Stimulated activated CD4-positive, alpha-beta T cell treated with anti-CD3 and anti-CD28 coated beads, Interleukin-1b, Interleukin-23, amount 100 ng/mL, for 4 hours (primary cell): ENCODE measurements at regions not wholly inside any gene's neighbourhood (a gene's known extent, or its start where the extent isn't known, plus 50 kb on each side); places are given as distances from the start of the nearest gene placed in this dataset.

ENCODE experiments used
- DNase-seq, 2 donors: peaks; one replicate each; pipeline ENCODE4 v3.0.0-alpha.2; 2020; ENCODE audit warnings: low read depth in 2 of 2

DNA sequence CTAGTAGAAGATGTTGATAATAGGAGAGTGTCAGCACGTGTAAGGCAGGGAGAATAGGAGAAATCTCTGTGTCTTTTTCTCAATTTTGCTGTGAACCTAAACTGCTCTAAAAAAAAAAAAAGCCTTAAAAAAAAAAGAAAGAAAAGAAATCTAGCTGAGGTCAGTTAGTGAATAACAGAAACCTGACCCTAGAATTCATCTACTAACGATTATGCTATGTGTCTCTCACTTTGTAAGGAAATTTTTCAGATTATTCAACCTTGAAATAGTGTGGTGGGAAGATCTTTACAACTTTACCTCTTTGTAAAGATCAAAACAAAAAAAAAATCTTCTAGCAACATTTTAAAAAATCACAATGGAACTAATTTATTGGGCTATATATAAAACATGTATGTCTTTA, 995.7 kb downstream of the GALC start:
- no peak for DNase-seq

DNA sequence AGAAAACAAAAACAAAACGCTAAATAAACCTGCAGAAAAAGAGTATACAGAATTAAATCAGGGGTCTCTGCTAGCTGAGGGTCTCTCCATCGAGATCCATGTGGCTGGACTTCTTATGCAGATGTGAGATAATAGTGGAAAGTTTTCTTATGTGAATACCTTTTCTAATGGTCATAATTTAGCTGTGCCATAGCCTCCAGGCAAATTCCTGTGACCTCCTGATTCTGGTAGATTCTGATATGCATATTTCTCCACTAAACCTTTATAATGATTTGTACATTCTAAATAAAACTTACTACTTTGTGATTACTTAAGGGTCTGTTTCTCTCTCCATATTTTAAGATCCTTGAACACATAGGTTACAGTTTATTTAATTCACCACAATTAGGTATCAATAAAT, 1002.6 kb downstream of the GALC start:
- no peak for DNase-seq

DNA sequence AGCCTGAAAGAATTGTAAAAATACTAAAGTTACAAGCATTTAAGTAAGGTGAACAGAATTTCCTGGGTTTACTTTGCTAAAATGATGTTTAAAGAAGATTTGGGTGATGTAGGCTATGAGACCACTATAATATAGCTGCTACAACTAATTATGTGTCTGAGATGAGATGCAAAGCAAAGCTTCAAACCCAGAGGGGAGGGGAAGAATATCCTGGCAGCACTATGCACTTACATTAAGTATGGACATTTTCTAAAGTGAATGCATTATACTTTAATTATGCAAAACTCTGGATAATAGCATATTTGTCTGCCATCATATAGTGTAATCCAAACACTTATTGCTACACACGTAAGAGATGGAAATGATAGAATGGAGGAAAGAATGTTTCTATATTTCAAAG, 1003.7 kb downstream of the GALC start:
- DNase-seq, result no peak

DNA sequence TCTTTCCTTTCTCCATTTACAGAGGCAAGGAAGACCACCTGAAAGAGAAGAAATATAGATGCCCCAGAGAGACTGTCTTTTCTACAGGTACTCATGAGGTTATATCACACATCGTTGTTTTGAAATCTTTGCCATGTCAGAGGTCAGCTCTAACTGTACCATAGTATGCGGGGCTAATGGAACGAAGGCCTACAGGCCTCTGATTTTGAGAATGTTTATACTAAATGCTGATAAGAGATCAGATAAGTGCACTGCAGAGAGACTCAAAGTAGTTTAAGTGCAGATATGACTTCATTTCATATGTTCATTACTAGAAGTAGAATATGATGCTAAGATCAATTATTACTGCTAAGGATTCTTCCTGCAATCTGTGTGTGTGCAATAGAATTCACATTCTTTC, 1005.0 kb downstream of the GALC start:
- no peak for DNase-seq

DNA sequence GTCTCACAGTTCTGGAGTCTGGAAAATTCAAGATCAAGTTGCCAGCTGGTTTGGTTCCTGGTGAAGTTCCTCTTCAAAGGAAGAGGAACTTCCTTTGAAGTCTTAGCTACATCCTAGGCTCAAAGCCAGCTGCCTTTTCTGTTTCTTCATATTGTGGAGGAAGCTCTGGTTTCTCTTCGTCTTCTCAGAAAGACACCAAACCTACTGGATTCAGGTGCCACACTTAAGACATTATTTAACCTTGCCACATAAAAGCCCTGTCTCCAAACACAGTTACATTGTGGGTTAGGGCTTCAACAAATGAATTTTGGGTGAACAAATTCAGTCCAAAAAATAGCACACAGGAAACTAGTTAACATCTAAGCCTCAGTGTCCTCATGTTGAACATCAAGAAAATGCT, 1019.8 kb downstream of the GALC start:
- no peak for DNase-seq

DNA sequence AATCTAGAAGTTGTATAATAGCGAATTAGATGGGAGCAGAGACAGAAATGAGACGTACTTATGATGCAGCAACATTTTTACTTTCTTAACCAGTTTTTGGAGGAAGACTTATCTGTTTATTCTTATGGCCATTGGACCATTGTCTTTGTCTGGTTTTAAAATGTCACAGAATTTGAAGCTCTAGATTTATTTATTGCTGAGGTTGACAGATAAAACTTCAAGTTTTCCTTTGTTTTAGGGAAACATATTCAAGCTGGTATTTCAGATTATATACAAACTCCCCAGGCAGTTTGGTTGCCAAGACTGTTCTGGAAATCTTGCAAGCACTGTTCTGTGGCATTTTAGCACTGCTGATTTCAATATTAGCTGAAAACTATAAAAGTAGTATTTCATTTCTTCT, 1021.7 kb downstream of the GALC start:
- DNase-seq, result no peak

DNA sequence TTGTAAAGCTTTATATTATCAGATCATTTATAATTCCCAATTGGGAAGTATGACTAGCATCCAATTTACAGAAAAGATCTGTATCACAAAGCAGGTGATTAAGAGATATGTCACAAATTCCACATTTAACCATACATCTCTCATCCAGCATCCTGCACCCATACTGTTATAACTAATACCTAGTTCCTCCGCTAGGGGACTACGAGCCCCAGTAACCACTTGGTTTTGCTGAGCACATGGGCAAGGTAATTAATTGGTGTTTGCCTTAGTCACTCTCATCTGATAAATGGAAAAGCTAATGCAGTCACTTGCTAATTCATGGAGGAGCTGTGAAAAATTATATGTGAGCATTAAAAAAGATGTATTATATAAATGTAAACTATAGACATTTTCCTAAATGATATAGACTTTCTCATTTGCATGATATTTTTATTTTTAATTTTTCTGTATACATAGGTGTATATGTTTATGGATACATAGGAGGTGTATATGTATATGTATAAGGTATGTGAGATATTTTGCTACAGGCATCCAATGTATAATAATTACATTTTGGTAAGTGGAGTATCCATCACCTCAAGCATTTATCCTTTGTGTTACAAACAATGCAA, 1031.8 kb downstream of the GALC start:
- DNase-seq, result no peak

DNA sequence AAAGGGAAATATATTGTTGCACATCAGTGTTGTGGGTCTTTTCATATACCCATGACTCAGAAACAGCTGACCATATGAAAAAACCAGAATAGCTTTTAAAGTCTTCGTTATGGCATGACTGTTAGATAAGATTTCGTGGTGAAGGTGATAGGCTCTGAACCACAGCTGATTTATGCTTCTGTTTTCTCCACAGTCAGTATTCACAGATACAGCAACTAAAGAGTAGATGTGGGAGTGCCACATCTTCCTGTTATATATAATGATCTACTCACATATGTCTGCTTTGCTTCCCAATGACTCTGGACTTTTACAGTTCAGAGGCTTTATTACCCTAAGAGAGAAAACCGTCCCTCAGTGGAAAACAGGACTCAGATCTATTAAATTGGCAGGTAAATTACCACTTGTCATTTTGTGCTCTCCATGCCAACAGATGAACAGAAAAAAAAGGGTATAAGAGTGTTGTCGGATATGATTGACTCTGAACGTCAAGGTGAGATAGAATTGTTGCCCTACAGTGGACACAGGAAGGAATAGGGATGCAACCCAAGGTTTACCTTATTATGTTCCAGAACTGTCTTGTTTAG, 1037.1 kb downstream of the GALC start:
- DNase-seq, result no peak

DNA sequence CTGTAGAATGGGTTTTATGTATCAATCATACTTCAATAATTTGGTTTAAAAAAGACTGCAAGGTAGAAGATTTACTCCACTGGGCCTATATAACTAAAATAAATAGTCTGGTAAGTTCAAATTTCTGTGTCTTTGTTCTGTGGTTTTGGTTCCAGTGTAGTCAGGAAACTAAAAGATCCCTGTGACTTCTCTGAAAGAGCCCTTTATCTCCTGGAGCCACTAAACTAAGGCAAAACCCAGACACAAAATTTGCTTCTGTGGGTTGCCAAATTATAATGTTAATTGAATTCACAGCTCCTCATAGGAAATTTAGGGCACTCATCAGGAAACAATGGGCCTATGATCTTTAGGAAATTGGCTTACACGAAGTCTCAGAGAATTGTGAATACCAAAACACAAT, 1038.4 kb downstream of the GALC start:
- no peak for DNase-seq

DNA sequence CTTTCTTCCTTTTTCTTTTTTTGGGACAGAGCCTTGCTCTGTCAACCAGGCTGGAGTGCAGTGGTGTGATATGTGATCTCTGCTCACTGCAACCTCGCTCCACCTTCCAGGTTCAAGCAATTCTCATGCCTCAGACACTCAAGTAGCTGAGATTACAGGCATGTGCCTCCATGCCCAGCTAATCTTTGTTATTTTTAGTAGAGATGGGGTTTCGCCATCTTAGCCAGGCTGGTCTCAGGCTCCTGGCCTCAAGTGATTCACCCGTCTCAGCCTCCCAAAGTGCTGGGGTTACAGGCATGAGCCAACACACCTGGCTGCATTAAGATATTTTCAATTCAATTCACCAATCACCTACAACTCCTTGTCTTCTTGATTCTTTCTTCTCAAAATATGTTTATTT, 1046.5 kb downstream of the GALC start:
- DNase-seq, result no peak

DNA sequence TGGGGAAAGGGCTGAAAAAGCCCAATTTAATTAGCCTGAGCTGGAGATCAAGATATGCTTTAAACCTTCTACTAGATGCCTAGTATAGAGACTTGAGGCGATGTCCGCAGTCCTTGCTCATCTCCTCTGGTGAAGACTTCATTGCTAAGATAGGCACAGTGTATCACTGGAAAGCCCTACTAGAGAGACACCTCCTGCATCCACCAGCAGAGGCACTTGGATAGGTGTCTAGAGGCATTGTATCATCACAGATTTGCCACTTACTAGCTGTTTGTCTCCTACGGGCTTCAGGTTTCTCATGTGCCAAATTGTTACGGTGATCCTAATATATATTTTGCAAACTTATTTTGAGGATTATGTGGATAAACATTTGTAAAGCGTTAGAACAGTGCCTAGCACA, 1048.5 kb downstream of the GALC start:
- DNase-seq, result no peak

DNA sequence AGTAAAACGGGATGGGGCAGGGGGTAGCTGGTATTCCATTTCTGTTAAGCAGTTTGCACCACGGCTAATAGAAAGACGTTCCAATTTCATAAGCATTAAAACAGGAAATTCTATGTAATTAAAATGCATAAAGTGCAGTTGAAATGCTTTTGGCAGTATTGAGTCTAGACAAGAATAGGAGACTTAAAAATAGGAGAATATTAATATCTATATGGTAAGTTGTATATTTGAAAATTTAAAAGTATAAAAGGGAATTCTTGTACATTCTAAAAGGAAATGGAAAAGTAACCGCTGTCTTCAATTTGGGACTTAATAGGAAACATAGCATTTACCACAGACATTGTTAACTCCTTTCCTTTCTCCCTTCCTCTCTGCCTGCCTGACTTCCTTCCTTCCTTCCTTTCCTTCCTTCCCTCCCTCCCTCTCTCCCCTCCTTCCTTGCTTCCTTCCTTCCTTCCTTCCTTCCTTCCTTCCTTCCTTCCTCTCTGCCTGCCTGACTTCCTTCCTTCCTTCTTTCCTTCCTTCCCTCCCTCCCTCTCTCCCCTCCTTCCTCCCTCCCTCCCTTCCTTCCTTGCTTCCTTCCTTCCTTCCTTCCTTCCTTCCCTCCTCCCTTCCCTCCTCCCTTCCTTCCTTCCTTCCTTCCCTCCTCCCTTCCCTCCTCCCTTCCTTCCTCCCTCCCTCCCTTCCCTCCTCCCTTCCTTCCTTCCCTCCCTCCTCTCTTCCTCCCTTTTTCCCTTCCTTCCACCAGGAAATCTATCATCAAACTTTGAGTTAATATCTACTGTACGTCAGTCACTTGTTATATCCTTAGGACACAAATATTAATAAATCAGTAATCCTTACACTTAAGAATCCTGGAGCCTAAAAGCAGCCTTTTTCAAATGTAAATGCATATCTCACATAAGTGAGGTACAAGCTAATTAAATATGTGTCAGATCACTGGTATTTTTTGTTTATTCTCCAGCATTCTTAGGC, 1049.3 kb downstream of the GALC start:
- DNase-seq, result no peak

DNA sequence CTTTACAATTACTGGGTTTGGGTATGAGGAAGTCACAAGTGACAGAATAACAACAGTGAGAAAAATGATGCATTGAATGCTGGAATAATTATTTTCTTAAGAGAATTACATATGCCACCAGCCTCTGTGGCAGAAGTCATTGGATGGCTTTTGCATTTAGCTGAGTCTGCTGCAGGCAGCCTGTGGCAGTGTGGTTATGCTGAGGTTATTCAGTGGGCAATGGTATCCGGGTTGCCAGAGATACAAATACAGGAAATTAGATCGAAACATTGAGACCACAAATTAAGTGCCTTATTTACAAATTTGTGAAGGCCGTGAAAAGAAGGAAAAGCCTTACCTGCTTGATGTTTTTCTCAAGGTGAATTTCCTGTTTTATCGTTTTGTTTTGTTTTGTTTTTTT, 1050.0 kb downstream of the GALC start:
- no peak for DNase-seq

DNA sequence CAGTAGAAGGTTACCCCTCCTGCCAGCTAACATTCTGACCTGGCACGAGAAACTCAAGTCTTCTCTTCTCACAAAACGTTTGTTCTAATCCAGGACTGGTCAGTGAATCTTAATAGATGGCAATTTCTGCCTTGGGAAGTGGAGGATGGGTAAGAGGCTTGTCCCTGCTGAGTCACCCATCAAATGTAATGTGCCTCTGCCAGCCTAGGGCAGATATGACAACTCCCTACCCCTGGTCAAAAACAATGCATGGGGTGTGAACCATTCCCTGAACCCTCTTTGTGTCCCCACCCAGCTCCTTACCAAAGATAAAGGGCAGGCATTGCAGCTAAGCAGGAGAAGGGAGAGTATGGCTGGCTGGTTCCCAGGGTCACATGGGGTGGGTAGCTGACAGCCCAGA, 1052.9 kb downstream of the GALC start:
- DNase-seq, result no peak

DNA sequence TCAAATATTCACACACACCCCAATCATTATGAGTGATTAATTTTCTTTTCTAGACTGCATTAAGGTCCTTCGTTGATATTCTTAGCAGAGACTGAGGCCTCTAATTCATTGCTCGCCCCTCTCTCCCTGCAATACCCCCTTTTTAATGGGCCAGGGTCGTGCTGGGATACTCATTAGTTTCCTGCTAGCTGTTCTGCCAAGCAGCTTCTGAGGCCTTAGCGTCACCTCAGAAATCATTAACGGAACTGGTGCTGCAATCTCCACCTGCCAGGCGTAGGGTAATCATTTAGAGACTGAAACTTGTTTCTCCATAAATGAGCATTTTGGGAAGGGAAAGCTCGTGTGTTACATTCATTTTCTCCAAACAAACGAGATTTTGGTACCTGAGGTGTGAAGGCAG, 1054.7 kb downstream of the GALC start:
- no peak for DNase-seq

DNA sequence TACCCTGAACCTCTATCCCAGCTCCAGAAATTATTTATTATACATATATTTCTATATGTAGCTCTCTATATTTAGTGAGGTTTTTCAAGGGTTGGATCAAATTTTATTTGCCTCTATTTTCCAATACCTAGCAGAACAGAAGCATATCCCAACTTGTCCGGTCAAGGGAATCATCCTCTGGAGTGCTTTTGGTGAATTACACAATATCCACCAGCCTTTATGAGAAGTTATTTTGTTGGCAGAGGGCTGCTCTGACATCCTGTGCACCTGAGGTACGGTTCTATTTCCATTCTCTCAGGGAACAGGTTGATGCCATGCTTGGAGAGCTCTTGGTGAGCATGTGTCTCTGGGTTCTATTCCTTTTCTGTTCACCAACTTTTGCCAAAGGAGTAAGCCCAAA, 1056.4 kb downstream of the GALC start:
- DNase-seq, result no peak

DNA sequence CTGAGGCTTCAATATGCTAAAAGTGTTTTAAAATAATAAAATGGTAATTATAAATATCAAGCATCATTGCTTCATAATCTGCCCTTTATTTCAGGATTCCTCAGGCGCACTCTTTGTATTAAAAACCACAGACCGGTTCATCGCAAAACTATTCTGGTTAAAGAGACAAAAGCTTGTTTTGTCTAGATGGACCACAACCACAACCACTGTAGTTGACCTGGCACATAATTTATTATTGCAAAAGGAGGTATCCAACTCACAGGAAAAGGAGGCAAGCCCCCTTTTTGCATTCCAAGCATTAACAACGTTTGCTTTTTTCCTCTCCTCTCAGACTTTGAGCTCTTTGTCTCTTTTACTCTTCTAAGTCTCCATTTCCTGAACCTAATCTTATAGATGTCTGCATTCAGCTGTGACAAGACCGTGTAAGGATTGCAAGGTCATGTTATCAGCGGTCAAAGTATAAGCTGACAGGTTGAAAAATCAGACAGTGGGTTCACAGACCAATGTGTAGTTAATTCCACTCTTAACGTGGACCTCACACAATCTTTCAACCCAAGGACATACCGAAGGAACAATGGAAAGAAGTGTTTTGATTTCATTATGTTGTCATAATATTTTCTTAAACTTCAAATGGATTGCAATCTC, 1057.6 kb downstream of the GALC start:
- no peak for DNase-seq

DNA sequence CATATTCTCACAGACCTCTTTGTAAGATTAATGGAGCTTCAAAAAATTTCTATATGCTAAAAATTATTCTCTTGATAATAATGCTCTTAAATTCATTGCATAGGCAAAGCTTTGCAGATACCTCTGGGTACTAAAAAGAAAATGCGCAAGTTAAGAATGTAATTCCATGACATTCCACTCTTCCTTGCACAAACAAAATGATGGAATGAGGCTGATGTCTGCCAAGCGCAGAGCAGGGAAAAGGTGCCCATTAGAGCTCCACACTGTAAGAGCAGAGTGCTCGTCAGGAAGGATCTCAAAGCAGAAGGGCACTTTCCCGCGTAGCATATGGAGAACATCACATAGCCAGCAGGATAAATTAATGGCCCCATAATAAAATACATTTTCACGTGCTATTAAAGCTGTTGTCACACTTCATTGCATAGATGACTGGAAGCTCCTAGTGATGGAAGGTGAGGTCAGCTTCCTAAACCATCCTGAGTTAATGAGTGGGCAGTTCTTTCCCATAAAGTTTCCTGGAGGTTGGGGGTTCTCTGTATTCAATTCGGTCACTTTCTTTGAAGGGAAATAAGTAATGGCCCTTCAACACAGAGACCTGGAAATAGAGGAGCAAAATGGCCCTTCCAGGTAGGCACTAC, 1058.9 kb downstream of the GALC start:
- no peak for DNase-seq

DNA sequence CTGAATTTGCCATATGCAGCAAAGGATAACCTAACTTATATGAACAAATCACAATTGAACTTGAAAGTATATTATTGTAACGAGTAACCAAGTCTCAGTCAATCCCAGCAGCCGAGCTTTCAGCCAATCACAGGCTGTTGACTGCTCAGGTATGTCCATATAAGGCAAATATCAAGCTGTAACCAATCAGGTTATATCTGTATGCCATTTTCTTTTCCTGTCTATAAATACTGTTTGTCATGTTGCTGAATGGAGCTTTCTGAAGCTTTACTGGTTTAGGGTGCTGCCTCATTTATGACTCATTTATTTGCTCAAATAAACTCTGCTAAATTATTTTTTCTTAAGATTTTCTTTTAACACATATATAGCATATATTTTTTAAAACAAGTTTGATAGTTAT, 1059.5 kb downstream of the GALC start:
- no peak for DNase-seq

DNA sequence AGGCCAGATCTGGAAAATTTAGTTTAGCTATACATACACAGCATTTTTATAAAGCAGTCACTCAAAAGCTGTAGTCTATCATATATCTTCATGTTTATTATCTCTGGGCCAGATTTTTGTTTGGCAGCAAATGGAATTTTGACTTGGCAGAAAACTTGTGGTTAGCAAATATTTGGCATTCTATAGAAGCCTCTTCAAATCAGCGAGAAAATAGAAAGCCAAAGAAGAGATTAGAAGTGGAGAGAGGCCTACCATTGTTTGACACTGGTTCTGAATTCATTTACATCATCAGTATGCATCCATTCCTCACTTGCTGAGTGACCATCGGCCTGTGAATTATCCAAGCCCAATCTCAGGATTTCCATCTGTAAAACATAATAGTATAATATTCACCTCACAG, 1077.6 kb downstream of the GALC start:
- DNase-seq, result no peak

DNA sequence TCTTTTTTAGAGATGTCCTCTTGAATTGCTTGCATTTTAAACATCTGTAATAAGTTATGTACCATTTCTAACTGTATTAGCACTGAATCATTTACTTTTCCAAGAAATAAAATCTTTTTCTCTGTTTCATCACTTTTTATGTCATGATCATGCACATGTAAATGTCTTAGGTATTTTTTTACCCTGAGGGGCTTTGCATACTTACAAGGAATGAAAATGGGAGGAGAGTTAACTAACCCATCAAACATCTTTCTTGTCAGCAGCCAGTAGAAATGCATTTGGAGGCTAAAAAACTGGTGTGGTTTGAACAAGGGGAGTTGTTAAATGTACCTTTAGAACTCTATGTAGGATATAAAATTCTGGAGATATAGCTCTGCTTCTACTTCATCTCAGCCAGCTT, 1080.3 kb downstream of the GALC start:
- DNase-seq, result no peak

DNA sequence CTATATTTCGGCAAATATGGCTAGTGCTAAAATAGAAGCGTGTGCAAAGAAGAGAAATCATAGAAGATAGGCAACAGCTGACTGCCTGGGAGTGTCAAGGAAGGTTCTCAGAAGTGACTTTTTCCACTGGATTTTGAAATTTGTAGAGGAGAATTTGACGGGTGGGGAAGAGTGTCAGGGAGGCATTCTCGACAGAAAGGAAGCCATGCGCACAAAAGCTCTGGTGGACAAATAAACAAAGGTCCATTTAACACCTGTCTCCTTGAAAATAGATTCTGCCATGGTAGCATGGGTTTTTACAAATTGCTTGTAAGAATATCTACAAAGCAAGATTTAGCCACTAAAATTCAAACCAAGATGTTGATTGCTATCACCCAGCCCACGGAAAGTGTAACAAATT, 1081.5 kb downstream of the GALC start:
- no peak for DNase-seq
